NCI-H1092 (cell line): ENCODE measurements at regions not wholly inside any gene's neighbourhood (a gene's known extent, or its start where the extent isn't known, plus 50 kb on each side); places are given as distances from the start of the nearest gene placed in this dataset.
"Not testable (repeated sequence)": the region's sequence is repeated elsewhere in the genome, so short reads cannot be mapped to it uniquely, and the experiment has no call there.

Source experiments
- DNase-seq: peaks from one replicate; lab custom pipeline; 2025; lab: John Stamatoyannopoulos, UW

DNA sequence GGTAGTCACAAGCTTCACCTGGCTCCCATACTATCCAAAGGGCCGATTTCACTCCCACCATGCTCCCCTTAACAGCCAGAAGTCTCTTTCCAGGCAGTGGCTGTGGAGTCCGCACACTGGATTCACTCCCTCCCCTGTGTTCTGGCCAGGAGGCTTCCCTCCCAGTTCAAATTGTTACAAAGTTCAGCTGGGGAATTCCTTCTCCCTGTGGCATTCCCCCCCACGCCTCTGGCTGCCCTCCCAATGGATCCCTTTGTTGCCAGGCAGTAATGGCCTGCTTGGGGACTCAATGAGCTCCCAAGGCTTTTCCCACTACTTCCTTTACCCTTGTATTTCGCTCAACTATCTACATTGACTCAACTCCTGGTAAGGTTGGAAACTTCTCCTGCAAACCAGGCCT lies 1921.4 kb upstream of the PCDH20 start:
- DNase-seq: no peak

DNA sequence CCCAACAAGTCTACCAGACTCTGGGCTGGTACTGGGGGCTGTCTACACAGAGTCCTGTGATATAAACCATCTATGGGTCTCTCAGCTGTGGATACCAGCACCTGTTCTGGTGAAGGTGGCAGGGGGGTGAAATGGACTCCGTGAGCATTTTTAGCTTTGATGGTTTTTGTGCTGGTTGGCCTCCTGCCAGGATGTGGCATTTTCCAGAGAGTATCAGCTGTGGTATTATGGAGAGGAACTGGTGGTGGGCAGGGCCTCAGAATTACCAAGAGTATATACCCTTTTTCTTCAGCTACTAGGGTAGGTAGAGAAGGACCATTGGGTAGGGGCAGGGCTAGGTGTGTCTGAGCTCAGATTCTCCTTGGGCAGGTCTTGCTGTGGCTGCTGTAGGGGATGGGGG lies 1920.9 kb upstream of the PCDH20 start:
- DNase-seq: no peak

DNA sequence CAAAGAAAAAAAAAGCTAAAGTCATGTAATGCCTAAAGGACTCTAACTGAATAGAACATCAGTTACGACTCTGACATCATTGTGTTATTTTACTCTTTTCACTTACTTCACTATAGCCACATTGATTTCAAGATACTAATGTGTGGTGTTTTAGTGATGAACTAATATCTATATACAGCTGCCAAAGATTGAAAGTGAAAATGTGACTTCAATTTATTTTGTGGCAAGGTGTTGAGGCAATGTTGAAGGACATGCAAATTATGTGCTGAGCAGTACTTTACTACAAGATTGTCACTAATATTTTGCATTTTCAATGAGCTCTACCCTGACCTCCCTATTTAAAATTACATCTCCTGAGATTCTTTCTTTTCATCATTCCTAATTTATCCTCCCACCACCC lies 1911.9 kb upstream of the PCDH20 start:
- no peak for DNase-seq

DNA sequence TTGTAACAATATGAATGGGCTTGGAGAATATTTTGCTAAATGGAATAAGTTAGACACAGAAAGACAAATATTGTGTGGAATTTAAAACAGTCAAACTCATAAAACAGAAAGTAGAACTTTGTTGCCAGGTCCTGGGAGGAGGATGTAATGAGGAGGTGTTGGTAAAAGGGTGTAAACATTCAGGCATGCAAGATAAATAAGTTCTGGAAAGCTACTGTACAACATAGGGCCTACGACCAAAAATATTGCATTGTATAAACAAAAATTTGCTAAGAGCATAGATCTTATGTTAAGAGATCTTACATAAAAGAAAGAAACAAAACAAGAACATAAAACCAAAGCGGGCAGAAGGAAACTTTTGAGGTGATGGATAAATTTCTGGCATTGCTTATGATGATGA lies 1907.8 kb upstream of the PCDH20 start:
- DNase-seq: no peak

DNA sequence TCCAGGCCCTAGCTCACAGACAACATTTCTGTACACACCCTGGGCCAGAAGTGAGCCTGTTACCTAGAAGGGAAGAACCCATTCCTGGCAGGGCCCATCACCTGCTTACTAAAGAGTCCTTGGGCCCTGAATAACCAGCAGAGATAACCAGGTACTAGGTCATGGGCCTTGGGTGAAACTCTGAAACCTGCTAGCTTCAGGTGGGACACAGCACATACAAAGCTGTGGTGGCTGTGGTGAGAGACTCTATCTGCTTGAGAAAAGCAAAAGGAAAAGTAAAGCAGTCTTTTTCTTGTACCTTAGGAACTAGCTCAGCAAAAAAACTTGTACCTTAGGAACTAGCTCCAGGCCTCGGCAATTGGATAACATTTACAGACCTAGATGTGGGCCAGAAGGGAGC lies 1895.9 kb upstream of the PCDH20 start:
- DNase-seq: no peak

DNA sequence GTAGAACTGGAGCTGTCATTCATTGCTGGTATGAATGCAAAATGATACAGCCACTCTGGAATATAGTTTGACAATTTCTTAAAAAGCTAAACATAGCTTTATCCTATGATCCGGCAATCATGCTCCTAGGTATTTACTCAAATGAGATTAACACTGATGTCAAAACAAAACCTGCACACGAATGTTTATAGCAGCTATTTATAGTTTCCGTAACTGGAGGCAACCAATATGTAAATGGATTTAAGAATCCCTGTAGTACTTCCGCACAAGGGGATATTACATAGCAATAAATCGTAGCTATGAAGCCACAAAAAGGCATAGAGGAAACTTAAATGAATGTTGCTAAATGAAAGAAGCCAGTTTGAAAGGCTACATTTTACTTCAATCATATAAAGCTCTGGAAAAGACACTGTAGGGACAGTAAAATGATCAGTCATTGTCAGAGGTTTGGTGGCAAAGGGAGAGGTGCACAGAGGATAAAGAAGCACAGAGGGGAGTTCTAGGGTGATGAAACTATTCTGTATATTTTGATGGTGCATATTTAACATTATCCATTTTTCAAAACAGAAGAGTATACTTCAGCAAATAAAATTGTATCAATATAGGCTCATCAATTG lies 1893.0 kb upstream of the PCDH20 start:
- DNase-seq: no peak

DNA sequence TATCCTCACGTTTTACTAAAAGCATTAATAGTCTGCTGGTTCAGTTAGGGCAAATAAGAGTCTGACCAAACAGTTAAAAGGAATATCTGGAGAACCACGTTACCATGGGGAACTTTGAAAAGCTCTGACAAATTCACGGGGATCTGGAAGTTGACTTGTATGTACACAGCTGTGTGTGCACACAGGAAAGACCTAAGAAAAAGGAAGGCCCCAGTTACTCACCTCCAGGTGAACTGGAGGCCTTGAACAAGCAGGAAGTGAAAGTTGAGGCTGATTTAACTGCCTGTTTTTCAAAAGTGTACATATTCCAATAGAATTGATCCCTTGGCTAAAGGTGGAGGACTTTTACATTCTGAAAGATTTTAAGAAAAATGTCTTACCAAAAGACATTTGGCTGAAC lies 1891.6 kb upstream of the PCDH20 start:
- DNase-seq: no peak

DNA sequence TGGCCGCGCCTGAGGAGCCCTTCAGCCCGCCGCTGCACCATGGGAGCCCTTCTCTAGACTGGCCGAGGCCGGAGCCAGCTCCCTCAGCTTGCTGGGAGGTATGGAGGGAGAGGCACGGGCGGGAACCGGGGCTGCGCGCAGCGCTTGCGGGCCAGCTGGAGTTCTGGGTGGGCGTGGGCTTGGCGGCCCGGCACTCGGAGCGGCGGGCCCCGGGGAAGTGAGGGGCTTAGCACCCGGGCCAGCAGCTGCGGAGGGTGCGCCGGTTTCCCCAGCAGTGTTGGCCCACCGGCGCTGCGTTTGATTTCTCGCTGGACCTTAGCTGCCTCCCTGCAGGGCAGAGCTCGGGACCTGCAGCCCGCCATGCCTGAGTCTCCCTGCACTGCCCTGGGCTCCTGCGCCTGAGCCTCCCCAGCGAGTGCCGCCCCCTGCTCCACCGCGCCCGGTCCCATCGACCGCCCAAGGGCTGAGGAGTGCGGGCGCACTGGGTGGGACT lies 1890.0 kb upstream of the PCDH20 start:
- DNase-seq: no peak

DNA sequence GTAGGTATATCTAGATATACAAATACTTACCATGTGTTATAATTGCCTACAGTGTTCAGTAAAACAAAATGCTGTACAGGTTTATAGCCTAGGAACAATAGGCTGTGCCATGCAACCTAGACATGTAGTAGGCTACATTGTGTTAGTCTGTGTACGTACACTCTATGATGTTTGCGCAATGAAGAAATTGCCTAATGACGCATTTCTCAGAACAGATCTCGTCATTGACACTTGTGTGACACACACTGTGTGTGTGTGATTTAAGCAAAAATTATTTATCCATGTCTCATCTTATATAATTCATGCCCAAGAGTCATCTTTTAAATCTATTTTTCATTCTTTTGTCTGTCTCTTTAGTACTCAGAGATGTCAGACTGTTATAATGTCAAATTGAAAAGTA lies 1888.8 kb upstream of the PCDH20 start:
- no peak for DNase-seq

DNA sequence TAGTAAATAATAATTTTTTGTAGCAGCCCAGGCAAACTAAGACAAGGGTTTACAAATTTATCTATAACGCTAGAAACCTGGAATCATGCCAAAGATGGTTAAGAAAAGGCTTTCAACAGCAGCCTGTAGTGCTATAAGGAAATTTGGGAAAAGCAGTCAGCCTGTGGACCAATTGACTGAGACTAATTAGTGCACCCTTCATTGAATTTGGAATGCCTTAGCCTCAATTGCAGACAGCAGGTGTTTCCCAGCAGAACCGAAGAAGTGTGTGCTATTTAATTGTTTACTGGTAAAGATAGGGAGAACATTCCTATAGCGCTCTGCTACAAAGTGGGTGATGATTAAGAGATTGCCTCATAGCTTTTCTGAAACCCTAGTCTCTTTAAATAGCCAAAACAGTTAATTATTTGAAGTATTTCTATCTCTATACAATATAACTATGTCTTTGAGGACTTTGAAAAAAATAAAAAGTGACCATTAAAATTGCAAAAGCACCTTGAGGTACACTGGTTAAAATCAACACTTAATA lies 1884.3 kb upstream of the PCDH20 start:
- DNase-seq: no peak

DNA sequence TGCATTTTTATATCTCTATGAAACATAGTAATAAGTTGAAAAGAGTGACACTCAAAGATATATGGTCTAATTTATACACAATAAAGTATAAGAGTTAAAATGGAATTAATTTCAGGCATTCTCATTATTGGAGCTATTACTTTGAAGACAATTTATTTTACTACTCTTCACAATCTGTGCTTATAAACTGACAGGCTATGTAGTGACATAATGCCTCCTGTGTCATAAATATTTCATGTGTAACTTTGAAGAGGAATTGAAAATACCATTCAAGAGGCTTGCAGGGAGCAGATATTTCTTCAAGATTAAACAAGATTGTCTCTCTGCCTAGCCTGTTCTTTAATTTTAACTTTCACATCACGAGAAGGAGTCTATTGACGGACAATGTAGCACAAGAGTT lies 1881.5 kb upstream of the PCDH20 start:
- DNase-seq: no peak

DNA sequence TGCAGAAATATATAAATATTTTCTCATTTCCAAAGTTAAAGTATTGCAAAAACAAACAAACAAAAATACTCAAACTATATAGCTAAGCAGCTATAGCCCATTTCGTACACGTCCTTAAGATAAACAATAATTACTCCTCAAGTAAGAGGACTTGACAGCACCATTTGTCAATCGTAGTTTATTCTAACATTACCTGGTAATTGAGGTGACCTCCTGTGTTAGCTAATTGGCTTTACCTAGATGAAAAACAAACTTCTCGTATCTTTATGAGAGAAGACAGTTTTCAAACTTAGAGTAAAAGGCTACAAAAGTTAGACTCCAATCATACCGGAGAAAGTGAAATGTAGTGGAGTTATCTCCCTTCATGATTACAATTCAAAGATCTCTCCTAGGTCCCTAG lies 1876.1 kb upstream of the PCDH20 start:
- DNase-seq: no peak

DNA sequence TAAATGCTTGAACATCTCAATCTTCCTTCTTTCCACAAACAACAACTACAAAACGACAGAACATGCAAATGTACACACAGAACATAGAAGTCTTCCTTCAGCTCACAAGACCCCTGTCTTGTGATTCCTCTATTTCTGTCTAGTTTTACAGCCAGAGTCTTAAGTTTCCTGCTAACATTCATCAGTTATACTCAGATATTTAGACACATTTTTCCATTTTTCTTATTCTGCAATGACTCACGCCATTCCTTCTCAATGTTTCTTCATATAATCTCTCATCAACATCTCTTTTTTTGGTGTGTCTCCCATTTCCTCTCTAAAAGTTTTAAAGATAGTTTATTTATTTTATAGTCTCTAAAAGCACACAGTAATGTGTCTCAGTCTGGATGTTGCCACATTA lies 1872.9 kb upstream of the PCDH20 start:
- no peak for DNase-seq

DNA sequence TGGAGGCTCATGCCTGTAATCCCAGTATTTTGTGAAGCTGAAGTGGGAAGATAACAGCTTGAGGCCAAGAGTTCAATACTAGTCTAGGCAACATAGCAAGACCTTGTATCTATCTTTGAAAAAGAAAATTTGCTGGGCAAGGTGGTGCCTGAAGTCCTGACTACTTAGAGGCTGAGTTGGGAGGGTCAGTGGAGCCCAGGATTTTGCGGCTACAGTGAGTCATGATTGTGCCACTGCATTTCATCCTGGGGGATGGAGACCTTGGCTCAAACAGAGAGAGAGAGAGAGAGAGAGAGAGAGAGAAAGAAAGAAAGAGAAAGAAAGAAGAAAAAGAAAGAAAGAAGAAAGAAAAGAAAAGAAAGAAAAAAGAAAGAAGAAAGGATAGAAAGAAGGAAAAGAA lies 1872.3 kb upstream of the PCDH20 start:
- DNase-seq: no peak

DNA sequence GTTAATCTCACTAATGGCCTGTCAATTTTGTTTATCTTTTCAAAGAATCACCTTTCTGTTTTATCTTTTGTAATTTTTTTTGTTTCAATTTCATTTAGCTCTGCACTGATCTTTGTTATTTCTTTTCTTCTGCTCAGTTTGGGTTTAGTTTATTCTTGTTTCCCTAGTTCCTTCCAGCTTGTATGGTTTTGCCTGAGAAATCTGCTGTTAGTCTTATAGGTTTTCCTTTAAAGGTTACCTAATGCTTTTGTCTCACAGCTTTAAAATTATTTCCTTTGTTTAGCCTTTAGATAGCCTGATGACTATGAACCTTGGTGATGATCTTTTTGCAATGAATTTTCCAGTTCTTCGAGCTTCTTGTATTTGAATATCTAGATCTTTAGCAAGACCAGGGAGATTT lies 1869.8 kb upstream of the PCDH20 start:
- no peak for DNase-seq

DNA sequence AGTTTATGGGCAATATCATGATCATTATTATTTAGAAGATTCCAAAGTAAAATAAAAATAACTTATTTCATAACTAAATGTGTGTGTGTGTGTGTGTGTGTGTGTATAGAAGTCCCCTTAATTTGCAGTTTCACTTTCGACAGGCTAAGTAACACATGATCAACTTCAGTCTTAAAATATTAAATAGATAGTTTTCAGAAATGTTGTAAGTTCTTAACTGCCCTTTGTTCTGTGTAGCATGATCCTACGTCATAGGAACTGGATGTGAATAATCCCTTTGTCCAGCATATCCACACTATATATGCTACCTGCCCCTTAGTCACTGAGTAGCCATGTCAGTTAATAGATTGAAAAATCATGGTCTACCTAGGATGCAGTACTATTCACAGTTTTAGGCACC lies 1863.5 kb upstream of the PCDH20 start:
- DNase-seq: no peak

DNA sequence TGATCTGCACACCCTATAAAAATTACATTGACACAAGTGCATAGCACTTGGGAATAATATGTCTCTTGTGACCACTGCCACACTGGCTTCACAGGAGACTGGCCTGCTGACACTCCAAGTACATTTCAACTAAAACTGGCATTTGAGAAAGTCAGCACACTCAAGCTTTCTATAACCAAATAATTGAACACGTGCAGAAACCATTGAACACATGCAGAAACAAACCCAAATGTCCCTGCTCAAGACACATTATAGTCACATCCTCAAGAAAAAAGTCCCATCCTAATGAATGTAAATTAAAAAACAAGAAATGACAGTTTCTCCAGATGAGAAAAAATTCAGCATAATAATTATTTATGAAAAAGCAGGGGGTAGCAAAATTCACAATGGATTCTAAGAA lies 1859.1 kb upstream of the PCDH20 start:
- no peak for DNase-seq

DNA sequence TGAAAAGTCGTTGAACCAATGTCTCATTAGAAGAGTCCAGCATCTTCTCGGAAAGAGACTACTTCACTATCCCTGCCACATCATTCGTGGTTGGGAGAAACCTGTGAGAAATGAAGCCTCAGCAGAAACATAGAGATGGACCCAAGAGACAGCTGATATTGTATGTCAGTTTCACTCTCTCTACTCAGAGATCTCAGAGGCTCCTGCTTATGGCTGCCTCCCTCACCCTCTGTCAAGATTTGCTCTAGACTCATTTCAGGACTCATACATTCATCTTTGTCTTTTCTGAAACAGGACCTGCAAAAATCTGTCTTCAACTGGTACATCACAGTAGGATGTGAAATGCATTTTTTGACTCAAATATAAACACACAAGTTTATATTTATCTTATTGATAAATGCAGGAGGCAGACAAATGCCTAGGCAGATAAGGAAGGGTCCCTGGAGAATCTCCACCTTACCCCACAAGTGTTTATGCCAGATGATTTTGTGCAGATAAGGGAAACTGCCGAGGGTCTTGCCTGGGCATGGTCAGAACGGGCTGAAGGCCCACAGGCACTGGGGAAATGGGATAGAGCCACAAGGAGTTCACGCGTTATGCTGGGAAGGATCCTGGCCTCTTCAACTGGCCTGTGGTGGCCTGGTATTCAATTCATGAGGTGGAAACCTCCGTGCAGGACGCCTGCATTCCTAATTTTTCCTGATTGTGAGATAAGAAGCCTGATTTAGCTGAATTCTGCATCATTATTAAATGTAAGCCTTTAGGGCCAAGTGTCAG lies 1834.0 kb upstream of the PCDH20 start:
- DNase-seq: no peak

DNA sequence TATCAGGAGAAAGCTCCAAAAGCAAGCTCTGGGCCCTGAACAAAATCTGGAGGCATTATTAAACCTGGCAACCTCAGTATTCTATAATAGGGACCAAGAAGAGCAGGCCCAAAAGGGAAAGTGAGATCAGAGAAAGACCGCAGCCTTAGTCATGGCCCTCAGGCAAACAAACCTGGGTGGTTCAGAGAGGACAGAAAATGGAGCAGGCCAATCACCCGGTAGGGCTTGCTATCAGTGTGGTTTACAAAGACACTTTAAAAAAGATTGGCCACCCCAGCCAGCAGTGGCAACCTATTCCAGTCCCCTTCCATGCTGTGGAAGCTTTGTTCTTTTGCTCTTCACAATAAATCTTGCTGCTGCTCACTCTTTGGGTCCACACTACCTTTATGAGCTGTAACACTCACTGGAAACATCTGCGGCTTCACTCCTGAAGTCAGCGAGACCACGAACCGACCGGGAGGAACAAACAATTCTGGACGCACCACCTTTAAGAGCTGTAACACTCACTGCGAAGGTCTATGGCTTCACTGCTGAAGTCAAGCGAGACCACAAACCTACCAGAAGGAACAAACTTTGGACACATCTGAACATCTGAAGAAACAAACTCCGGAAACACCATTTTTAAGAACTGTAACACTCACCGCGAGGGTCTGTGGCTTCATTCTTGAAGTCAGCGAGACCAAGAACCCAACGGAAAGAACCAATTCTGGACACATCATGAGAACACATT lies 1821.2 kb upstream of the PCDH20 start:
- DNase-seq: not testable (repeated sequence)

DNA sequence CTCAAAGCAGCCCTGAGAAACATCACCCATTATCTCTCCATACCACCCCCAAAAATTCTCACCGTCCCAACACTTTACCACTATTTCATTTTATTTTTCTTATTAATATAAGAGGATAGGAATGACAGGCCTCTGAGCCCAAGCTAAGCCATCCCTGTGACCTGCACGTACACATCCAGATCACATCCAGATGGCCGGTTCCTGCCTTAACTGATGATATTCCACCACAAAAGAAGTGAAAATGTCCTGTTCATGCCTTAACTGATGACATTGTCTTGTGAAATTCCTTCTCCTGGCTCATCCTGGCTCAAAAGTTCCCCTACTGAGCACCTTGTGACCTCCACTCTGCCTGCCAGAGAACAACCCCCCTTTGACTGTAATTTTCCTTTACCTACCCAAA lies 1802.9 kb upstream of the PCDH20 start:
- DNase-seq: not testable (repeated sequence)

DNA sequence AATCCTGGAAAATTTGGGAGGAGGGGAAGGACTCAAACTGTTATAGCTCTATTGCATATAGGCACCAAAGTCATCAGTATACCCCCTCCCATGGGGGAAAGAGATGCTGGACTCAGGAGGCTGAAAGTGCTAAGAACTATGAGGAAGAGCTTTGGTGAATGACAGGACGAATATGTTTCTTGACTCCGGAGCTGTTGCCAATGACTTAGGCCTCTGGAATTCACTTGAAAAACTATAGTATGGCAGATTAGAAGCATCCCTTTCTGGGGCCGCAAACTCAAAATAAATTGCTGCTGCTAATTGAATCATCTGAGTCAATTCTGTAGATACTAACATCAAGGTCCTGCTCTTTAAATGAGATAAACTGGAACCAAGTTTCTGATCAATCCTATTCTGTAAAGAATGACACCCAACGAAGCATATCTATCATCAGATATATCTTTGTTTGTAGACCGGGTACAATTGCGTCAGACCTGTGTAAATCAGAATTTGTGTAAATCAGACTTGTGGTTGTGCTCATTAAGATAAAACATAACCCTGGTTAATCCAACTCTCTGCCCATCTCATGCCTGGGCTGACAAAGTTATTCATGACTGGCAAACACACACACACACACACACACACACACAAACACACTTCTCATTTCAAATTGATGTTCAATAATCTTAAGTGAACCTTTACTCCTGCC lies 1793.8 kb upstream of the PCDH20 start:
- no peak for DNase-seq

DNA sequence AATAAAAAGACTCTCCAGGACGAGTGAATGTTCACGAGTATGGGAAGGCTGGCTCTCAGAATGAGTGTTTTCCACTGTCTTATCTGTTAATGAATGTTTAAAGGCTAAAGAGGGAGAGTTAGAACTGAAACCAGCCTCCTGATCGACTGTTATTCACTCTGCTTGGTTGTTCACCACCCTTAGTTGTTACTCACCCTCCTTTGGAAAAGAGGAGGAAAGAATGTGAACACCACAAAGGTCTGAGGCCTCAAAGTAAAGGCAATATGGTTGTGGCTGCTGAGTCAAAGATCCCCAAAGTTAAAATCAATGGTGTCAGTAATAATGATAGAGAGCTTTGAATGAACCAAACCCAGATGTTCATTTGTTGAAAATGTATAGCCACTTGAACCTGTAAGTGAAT lies 1793.2 kb upstream of the PCDH20 start:
- no peak for DNase-seq
